GM12864 (cell line): ENCODE measurements at regions not wholly inside any gene's neighbourhood (a gene's known extent, or its start where the extent isn't known, plus 50 kb on each side); places are given as distances from the start of the nearest gene placed in this dataset.

Source experiments
- DNase-seq: peaks from one replicate; pipeline ENCODE4 v3.0.0-alpha.2; 2011; ENCODE audit warnings: low read depth
- H3K4me3 ChIP-seq: 2 replicates; pipeline ENCODE4 v1.5.1; 2011; ENCODE audit warnings: mild to moderate bottlenecking, low read depth, low read length, control low read depth
- CTCF ChIP-seq: IDR thresholded peaks from 2 replicates; pipeline ENCODE4 v1.5.1; 2011; ENCODE audit warnings: low read depth, mild to moderate bottlenecking, moderate library complexity, low read length, control low read depth, inconsistent platforms; ENCODE audit errors: missing control alignments

- TF ChIP-seq CTCF, result peak; percentile 17
- H3K4me3 ChIP-seq, result no peak overlapping the region
- DNase-seq, result no peak
Observed at GRCh38 chr7:35508623-35509400, 186.1 kb downstream of the HERPUD2 start.

- no peak overlapping the region for H3K4me3 ChIP-seq
- no peak for TF ChIP-seq CTCF
- no peak for DNase-seq
Observed at GRCh38 chr7:35505066-35505465, 189.9 kb downstream of the HERPUD2 start.

GRCh38 chr7:35504365-35504764 lies 190.6 kb downstream of the HERPUD2 start:
- H3K4me3 ChIP-seq, result no peak overlapping the region
- TF ChIP-seq CTCF, result no peak
- DNase-seq, result no peak

GRCh38 chr7:35501681-35502080 lies 193.3 kb downstream of the HERPUD2 start:
- H3K4me3 ChIP-seq, result no peak overlapping the region
- TF ChIP-seq CTCF, result no peak
- no peak for DNase-seq

- no peak for DNase-seq
- no peak overlapping the region for H3K4me3 ChIP-seq
- no peak for TF ChIP-seq CTCF
Observed at GRCh38 chr7:35499226-35499625, 195.7 kb downstream of the HERPUD2 start.

- H3K4me3 ChIP-seq, result no peak overlapping the region
Observed at GRCh38 chr7:35498416-35498815, 196.5 kb downstream of the HERPUD2 start.

More at GRCh38 chr7:35498416-35498815, 196.5 kb downstream of the HERPUD2 start:
- no peak for DNase-seq
- TF ChIP-seq CTCF, result no peak
